Adrenal gland (tissue), 9 donors: ENCODE measurements at regions not wholly inside any gene's neighbourhood (a gene's known extent, or its start where the extent isn't known, plus 50 kb on each side); places are given as distances from the start of the nearest gene placed in this dataset.

Experiments
- DNase-seq, 7 donors: peaks; one replicate each; pipeline ENCODE4 v3.0.0-alpha.2; 2019 to 2020
- H3K27ac ChIP-seq, 5 donors: fragments of 200-600 bp; sonication (generic) in 4 of 5; 1 replicate in 3 of 5; 2 replicates in 2 of 5; pipeline versions ENCODE4 v1.5.1 to v1.8.0; 2016 to 2020; ENCODE audit warnings: mild to moderate bottlenecking in 1 of 5
- H3K27me3 ChIP-seq: fragments of 200-600 bp; 2 replicates; pipeline ENCODE4 v1.8.0; 2021
- H3K36me3 ChIP-seq, 2 donors: fragments of 200-600 bp; replicated peaks in 1 of 2; 1 replicate in 1 of 2; 2 replicates in 1 of 2; pipeline versions ENCODE4 v1.5.1 to v1.8.0; 2018 to 2022
- H3K4me1 ChIP-seq, 2 donors: fragments of 200-600 bp; replicated peaks in 1 of 2; 1 replicate in 1 of 2; 2 replicates in 1 of 2; pipeline versions ENCODE4 v1.5.1 to v1.8.0; 2018 to 2021
- H3K4me3 ChIP-seq, 4 donors: fragments of 200-600 bp; sonication (generic) in 3 of 4; one replicate each; pipeline ENCODE4 v1.5.1; 2016 to 2018
- H3K9me3 ChIP-seq, 3 donors: fragments of 200-600 bp; sonication (generic) in 1 of 3; replicated peaks in 1 of 3; 1 replicate in 2 of 3; 2 replicates in 1 of 3; pipeline versions ENCODE4 v1.5.1 to v1.8.0; 2016 to 2021
- POLR2A ChIP-seq, 2 donors: fragments of 450-650 bp; IDR thresholded peaks; one replicate each; pipeline ENCODE4 v1.6.1; 2017; ENCODE audit warnings: antibody characterized with exemption in 2 of 2, mild to moderate bottlenecking in 2 of 2, moderate library complexity in 1 of 2
- WGBS, 4 donors: extraction: QIAGEN DNeasy Blood & Tissue Kit in 2 of 4; methylation state at CpG; one replicate each; pipeline versions ENCODE4 v1.1.5 to v1.1.7; 2013 to 2017; 5-methylcytosine and 5-hydroxymethylcytosine counted together
- intact Hi-C, 2 donors: fragments of 100-400 bp; cut with DNase I; formaldehyde crosslinking; loops; one replicate each; pipeline versions ENCODE4 v1.14.1 to v1.15.0; 2022 to 2023
- TF ChIP-seq, protein P1 (sequence below), 6 experiments: fragments of 450-650 bp in 4 of 6; fragments of 200-600 bp in 2 of 6; sonication (generic) in 1 of 6; IDR thresholded peaks; 1 replicate in 5 of 6; 2 replicates in 1 of 6; pipeline versions ENCODE4 v1.5.1 to v1.8.0; 2016 to 2021; ENCODE audit warnings: antibody characterized with exemption in 6 of 6, mild to moderate bottlenecking in 2 of 6, moderate library complexity in 1 of 6
- donor health status: healthy with polysubstance abuse.
- donor health status: Bipolar disorder and iron deficiency.
- donor health status: DM: yes; HTN: yes; CAD: no.
- donor health status: DM: no; HTN: no; CAD: no.
- donor health status: DM: no; HTN: no; CAD: no.

DNA sequence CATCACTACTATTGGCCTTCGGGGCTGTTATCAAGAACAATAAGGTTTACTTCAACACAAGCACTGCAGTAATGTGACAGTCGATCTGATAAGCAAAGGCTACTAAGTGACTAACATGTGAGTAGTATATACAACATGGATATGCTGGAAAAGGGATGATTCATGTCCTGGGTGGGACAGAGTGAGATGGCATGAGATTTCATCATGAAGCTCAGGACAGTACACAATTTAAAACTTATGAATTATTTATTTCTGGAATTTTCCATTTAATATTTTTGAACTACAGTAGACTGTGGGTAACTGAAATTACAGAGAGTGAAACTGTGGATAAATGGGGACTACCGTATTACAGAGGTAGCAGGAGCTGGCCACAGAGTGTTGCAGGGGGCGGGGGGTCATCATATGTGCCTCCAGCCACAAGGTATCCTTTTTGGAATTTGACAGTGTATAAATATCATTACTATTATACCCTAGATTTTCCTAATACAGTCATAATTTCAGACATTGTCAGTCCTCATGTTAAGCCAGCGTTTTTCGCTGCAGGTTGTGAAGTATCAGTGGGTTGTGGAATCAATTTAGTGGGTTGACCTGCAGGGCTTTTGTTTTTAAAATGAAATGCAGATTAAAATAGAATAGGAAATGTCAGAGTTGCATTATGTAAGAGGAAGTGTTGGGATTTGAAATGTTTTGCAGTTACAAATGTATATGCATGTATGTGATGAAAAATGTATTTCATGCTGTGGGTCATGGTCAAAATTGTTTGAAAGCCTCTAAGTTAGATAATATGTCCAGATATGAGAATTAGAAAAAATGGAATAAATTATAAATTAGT is 148.0 kb upstream of the NUDT4 start:
- Histone ChIP-seq H3K9me3 (no peaks in the 10 kb centered on the region), H3K4me1 (no peaks in the 10 kb centered on the region), H3K27me3 (no peaks in the 10 kb centered on the region), H3K36me3 (no peaks in the 10 kb centered on the region), H3K27ac (no peak overlapping the region), H3K4me3 (no peak overlapping the region)
- TF ChIP-seq, protein P1, sequence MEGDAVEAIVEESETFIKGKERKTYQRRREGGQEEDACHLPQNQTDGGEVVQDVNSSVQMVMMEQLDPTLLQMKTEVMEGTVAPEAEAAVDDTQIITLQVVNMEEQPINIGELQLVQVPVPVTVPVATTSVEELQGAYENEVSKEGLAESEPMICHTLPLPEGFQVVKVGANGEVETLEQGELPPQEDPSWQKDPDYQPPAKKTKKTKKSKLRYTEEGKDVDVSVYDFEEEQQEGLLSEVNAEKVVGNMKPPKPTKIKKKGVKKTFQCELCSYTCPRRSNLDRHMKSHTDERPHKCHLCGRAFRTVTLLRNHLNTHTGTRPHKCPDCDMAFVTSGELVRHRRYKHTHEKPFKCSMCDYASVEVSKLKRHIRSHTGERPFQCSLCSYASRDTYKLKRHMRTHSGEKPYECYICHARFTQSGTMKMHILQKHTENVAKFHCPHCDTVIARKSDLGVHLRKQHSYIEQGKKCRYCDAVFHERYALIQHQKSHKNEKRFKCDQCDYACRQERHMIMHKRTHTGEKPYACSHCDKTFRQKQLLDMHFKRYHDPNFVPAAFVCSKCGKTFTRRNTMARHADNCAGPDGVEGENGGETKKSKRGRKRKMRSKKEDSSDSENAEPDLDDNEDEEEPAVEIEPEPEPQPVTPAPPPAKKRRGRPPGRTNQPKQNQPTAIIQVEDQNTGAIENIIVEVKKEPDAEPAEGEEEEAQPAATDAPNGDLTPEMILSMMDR (IDR thresholded peaks at IDR 0.05): no peak
- no peak for TF ChIP-seq POLR2A (IDR thresholded peaks at IDR 0.05)
- WGBS, 4 donors: 67 to 79% (median 69%) methylated on average over 6 of the region's 6 CpGs
- intact Hi-C loops: no loop called here
- DNase-seq: peak in 3 of 7 donors; percentile 25 to 46 (median 26)

DNA sequence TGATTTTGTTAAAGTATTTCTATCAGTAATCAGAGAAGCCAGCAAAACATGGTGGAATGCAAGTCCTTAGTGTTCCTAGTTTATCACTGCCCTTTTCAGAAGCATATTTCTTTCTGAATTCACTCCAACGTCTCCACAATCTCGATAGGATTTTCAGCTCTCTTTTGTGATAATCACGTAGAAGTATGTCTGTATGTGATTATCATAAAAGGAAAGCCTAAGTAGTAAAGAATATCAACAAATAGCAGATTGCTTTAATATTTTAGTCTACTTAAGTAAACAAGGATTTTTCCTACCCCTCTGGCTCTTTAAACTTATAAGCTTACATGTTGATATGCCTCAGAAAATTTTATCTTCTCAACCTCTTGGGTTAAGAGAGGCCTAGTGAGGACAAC is 147.4 kb upstream of the NUDT4 start:
- TF ChIP-seq, protein P1 (IDR thresholded peaks at IDR 0.05): no peak
- TF ChIP-seq POLR2A (IDR thresholded peaks at IDR 0.05): no peak
- Histone ChIP-seq H3K4me3 (no peak overlapping the region), H3K27me3 (no peaks in the 10 kb centered on the region), H3K4me1 (no peaks in the 10 kb centered on the region), H3K9me3 (no peaks in the 10 kb centered on the region), H3K36me3 (no peaks in the 10 kb centered on the region), H3K27ac (no peak overlapping the region)
- intact Hi-C loops: no loop called here
- WGBS, 4 donors: 62 to 72% (median 67%) methylated on average over 3 of the region's 3 CpGs
- no peak for DNase-seq

DNA sequence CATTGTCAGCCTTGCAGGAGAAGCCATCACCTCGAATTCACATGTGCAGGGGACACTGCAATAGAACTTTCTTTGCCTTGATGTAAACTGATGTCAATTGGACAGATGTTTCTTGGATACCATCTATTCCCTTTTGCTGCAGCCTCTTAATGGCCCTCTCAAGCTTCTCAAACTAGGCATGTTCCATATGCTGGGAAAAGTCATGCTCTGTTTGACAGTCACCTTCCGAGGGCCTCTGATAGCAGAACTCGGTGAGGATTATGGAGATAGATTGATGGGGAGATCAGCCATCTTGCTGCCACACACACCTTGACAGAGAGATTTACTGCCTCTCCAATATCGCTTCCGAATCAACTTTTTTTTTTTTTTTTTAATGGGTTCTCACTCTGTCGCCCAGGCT is 145.8 kb upstream of the NUDT4 start:
- TF ChIP-seq, protein P1 (IDR thresholded peaks at IDR 0.05): no peak
- TF ChIP-seq POLR2A (IDR thresholded peaks at IDR 0.05): no peak
- Histone ChIP-seq H3K9me3 (no peaks in the 10 kb centered on the region), H3K4me3 (no peak overlapping the region), H3K4me1 (no peaks in the 10 kb centered on the region), H3K36me3 (no peaks in the 10 kb centered on the region), H3K27me3 (no peaks in the 10 kb centered on the region), H3K27ac (no peak overlapping the region)
- no peak for DNase-seq
- intact Hi-C loops: no loop called here
- WGBS, 4 donors: 92 to 96% (median 93%) methylated on average over 5 to 6 of the region's 6 CpGs

DNA sequence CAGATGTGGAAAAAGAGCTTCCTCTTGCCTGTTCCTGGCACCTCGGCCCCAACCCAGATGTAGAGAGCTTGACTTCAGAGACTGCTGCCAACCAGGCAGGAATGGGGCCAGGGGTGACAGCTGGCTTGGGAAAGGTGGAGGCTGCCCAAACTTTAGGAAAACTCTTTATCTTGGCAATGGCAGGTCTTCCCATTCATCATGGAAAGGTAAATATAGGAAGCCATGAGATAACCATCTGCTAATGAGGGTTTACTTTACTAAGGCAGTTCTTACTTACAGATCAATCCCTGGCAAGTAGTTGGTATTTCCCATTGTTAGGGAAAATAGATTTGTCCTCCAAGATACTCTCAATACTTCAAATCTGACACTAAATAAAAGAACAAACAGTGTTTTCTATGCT is 143.1 kb upstream of the NUDT4 start:
- Histone ChIP-seq H3K4me3 (no peak overlapping the region), H3K36me3 (no peaks in the 10 kb centered on the region), H3K4me1 (no peaks in the 10 kb centered on the region), H3K9me3 (no peaks in the 10 kb centered on the region), H3K27me3 (no peaks in the 10 kb centered on the region), H3K27ac (no peak overlapping the region)
- intact Hi-C loops: no loop called here
- no peak for DNase-seq
- TF ChIP-seq POLR2A (IDR thresholded peaks at IDR 0.05): no peak
- TF ChIP-seq, protein P1 (IDR thresholded peaks at IDR 0.05): no peak
- WGBS, 4 donors: 61 to 70% (median 68%) methylated on average over 1 of the region's 1 CpG
